HCT116 (cell line): ENCODE measurements at regions not wholly inside any gene's neighbourhood (a gene's known extent, or its start where the extent isn't known, plus 50 kb on each side); places are given as distances from the start of the nearest gene placed in this dataset.

Experiments
- ATAC-seq: fragments of 200-7000 bp; cut with Tn5 transposase; 2 replicates; pipeline ENCODE4 v1.9.1; 2020; ENCODE audit warnings: mild to moderate bottlenecking, moderate library complexity
- BruUV-seq: library from RNA; stranded (reverse); fragments of 400-500 nt; replicated peaks from 2 replicates; lab custom pipeline; 2021; lab: Mats Ljungman, UMichigan
- CTCF ChIA-PET: fragments of 300-600 bp; sonication (Branson Sonifier 250); formaldehyde crosslinking; loops from one replicate; lab custom pipeline; 2021; ENCODE audit warnings: antibody characterized with exemption; lab: Charles Lee
- POLR2A ChIA-PET: fragments of 300-600, 350-600 bp; sonication (Branson Sonifier 250); formaldehyde crosslinking; loops from one replicate; lab custom pipeline; 2021; ENCODE audit warnings: antibody characterized with exemption; lab: Charles Lee
- RAD21 ChIA-PET, 2 experiments: fragments of 300-600 bp; sonication (Branson Sonifier 250); formaldehyde crosslinking; loops; one replicate each; lab custom pipeline; 2023; ENCODE audit warnings: low total read pairs in 2 of 2; ENCODE audit not compliant: uncharacterized antibody in 2 of 2, unreplicated experiment in 2 of 2, low non-redundant PET in 1 of 2; lab: Charles Lee
- DNase-seq: peaks from one replicate; pipeline ENCODE4 v3.0.0-alpha.2; 2010; ENCODE audit warnings: low read depth, low spot score
- H2AFZ ChIP-seq: fragments of 200-600 bp; shearing (Covaris generic), sonication (generic); 2 replicates; pipeline ENCODE4 v1.6.1; 2017; ENCODE audit warnings: low read depth, mixed run types, mixed read lengths, antibody characterized with exemption, low read length; ENCODE audit not compliant: poor library complexity, severe bottlenecking
- H3K27ac ChIP-seq: 2 replicates; pipeline ENCODE4 v1.5.1; 2012; ENCODE audit warnings: low read depth, low read length
- H3K27me3 ChIP-seq: fragments of 200-600 bp; sonication (generic); 2 replicates; pipeline ENCODE4 v1.6.1; 2016; ENCODE audit warnings: mixed run types, low read length, mixed read lengths; ENCODE audit not compliant: insufficient read depth
- H3K36me3 ChIP-seq, 2 experiments: fragments of 200-500 bp in 1 of 2; fragments of 200-600 bp in 1 of 2; sonication (Bioruptor generic) in 1 of 2; sonication (generic) in 1 of 2; 2 replicates each; pipeline versions ENCODE4 v1.5.1 to v1.6.1; 2014 to 2016; ENCODE audit warnings: low read length in 2 of 2, inconsistent platforms in 1 of 2, mixed read lengths in 1 of 2, mixed run types in 1 of 2; ENCODE audit not compliant: insufficient read depth in 2 of 2, control insufficient read depth in 1 of 2
- H3K4me1 ChIP-seq, 2 experiments: fragments of 200-600 bp in 1 of 2; sonication (generic) in 1 of 2; 2 replicates each; pipeline versions ENCODE4 v1.5.1 to v1.6.1; 2012 to 2017; ENCODE audit warnings: low read length in 2 of 2, inconsistent platforms in 1 of 2, mild to moderate bottlenecking in 1 of 2, mixed read lengths in 1 of 2, mixed run types in 1 of 2, moderate library complexity in 1 of 2; ENCODE audit not compliant: insufficient read depth in 2 of 2, control insufficient read depth in 1 of 2
- H3K4me2 ChIP-seq: fragments of 200-600 bp; sonication (generic); 2 replicates; pipeline ENCODE4 v1.6.1; 2017; ENCODE audit warnings: mixed run types, low read length, mixed read lengths
- H3K4me3 ChIP-seq, 2 experiments: fragments of 200-600 bp in 1 of 2; sonication (generic) in 1 of 2; replicated peaks in 1 of 2; 2 replicates each; pipeline ENCODE4 v1.5.1; 2011 to 2016; ENCODE audit warnings: low read length in 2 of 2, control low read depth in 1 of 2, low read depth in 1 of 2, mild to moderate bottlenecking in 1 of 2, mixed read lengths in 1 of 2, mixed run types in 1 of 2
- H3K79me2 ChIP-seq: fragments of 200-600 bp; sonication (generic); 2 replicates; pipeline ENCODE4 v1.6.1; 2017; ENCODE audit warnings: mild to moderate bottlenecking, mixed run types, low read length, moderate library complexity, mixed read lengths; ENCODE audit not compliant: insufficient read depth
- H3K9ac ChIP-seq: fragments of 200-600 bp; sonication (generic); 2 replicates; pipeline ENCODE4 v1.6.1; 2016; ENCODE audit warnings: low read length, mixed read lengths
- H3K9me2 ChIP-seq: fragments of 200-600 bp; sonication (generic), shearing (Covaris generic); 2 replicates; pipeline ENCODE4 v1.6.1; 2017; ENCODE audit warnings: mixed run types, mild to moderate bottlenecking, moderate library complexity; ENCODE audit not compliant: insufficient read depth
- H3K9me3 ChIP-seq, 2 experiments: fragments of 200-500 bp in 1 of 2; fragments of 200-600 bp in 1 of 2; sonication (Bioruptor generic) in 1 of 2; sonication (generic) in 1 of 2; 2 replicates each; pipeline ENCODE4 v1.6.1; 2014 to 2017; ENCODE audit warnings: low read length in 2 of 2, mixed read lengths in 2 of 2, inconsistent platforms in 1 of 2, low read depth in 1 of 2, mild to moderate bottlenecking in 1 of 2, mixed run types in 1 of 2, moderate library complexity in 1 of 2; ENCODE audit not compliant: control insufficient read depth in 1 of 2, insufficient read depth in 1 of 2
- H4K20me1 ChIP-seq: fragments of 200-600 bp; sonication (generic), shearing (Covaris generic); 2 replicates; pipeline ENCODE4 v1.6.1; 2017; ENCODE audit warnings: mixed run types, mild to moderate bottlenecking, moderate library complexity; ENCODE audit not compliant: insufficient read depth
- CBX3 ChIP-seq: IDR thresholded peaks from 2 replicates; pipeline ENCODE4 v1.6.1; 2012; ENCODE audit warnings: low read depth
- CTCF ChIP-seq, 3 experiments: fragments of 200-600 bp in 1 of 3; sonication (generic) in 1 of 3; IDR thresholded peaks in 2 of 3; conservative IDR thresholded peaks in 1 of 3; 2 replicates each; pipeline ENCODE4 v1.5.1; 2012 to 2017; ENCODE audit warnings: low read depth in 2 of 3, low read length in 2 of 3, antibody characterized with exemption in 1 of 3, borderline replicate concordance in 1 of 3, control low read depth in 1 of 3, mild to moderate bottlenecking in 1 of 3, mixed read lengths in 1 of 3, mixed run types in 1 of 3, moderate library complexity in 1 of 3; ENCODE audit not compliant: insufficient read depth in 1 of 3
- ELF1 ChIP-seq: IDR thresholded peaks from 2 replicates; pipeline ENCODE4 v1.6.1; 2012; ENCODE audit warnings: low read depth, borderline replicate concordance
- JUND ChIP-seq: IDR thresholded peaks from 2 replicates; pipeline ENCODE4 v1.6.1; 2012
- RAD21 ChIP-seq: IDR thresholded peaks from 2 replicates; pipeline ENCODE4 v1.6.1; 2012; ENCODE audit warnings: low read depth, mild to moderate bottlenecking
- SRF ChIP-seq: IDR thresholded peaks from 2 replicates; pipeline ENCODE4 v1.6.1; 2012; ENCODE audit warnings: low read depth
- TCF7L2 ChIP-seq: IDR thresholded peaks from 2 replicates; pipeline ENCODE4 v1.7.0; 2011; ENCODE audit warnings: borderline replicate concordance, inconsistent platforms; ENCODE audit not compliant: insufficient read depth, insufficient read length; ENCODE audit errors: extremely low read depth
- ZBTB33 ChIP-seq: IDR thresholded peaks from 2 replicates; pipeline ENCODE4 v1.6.1; 2011; ENCODE audit warnings: mild to moderate bottlenecking, low read length, moderate library complexity; ENCODE audit not compliant: insufficient replicate concordance; ENCODE audit errors: extremely low read depth
- intact Hi-C: fragments of 100-400 bp; cut with micrococcal nuclease; formaldehyde crosslinking; loops from 2 replicates; pipeline ENCODE4 v1.10.0; 2022

GRCh38 chr4:81694176-81694913 lies 222.6 kb upstream of the RASGEF1B start:
- H3K36me3 ChIP-seq, result no peaks in the 10 kb centered on the region
- no peak overlapping the region for H3K4me3 ChIP-seq
- CTCF ChIA-PET, result no interaction called here
- H4K20me1 ChIP-seq, result no peaks in the 10 kb centered on the region
- no peak overlapping the region for H2AFZ ChIP-seq
- peaks cover 33% of the 10 kb centered on the region for H3K27me3 ChIP-seq
- H3K9me3 ChIP-seq, result no peaks in the 10 kb centered on the region
- no peaks in the 10 kb centered on the region for H3K79me2 ChIP-seq
- no peaks in the 10 kb centered on the region for H3K4me1 ChIP-seq
- no peak for TF ChIP-seq CBX3
- TF ChIP-seq RAD21, result no peak
- TF ChIP-seq ELF1, result no peak
- no peak for TF ChIP-seq CTCF (IDR thresholded peaks at IDR 0.05 in 2 of 3, conservative IDR thresholded peaks at IDR 0.05 in 1 of 3; ENCODE audit: borderline replicate concordance in 1 of 3, insufficient read depth in 1 of 3, low read depth in 2 of 3, low read length in 2 of 3)
- TF ChIP-seq JUND, result no peak
- no peak for TF ChIP-seq SRF
- TF ChIP-seq TCF7L2, result no peak
- TF ChIP-seq, all 23 proteins: peak for 0
- no peak overlapping the region for H3K4me2 ChIP-seq
- no peak overlapping the region for H3K9ac ChIP-seq
- ChIA-PET RAD21 (no interaction called here), POLR2A (no interaction called here)
- no peak for ATAC-seq
- BruUV-seq, result no TSS peak
- H3K9me2 ChIP-seq, result no peaks in the 10 kb centered on the region
- no peak for DNase-seq
- no peak overlapping the region for H3K27ac ChIP-seq
- intact Hi-C loops, result no loop called here

- POLR2A ChIA-PET, result no interaction called here
- Histone ChIP-seq H3K9me3 (no peaks in the 10 kb centered on the region), H3K4me2 (no peak overlapping the region), H2AFZ (no peak overlapping the region), H3K9me2 (no peaks in the 10 kb centered on the region), H3K4me1 (no peaks in the 10 kb centered on the region), H4K20me1 (no peaks in the 10 kb centered on the region), H3K27ac (no peak overlapping the region), H3K4me3 (no peak overlapping the region), H3K79me2 (no peaks in the 10 kb centered on the region), H3K36me3 (no peaks in the 10 kb centered on the region), H3K27me3 (peaks cover 37% of the 10 kb centered on the region), H3K9ac (no peak overlapping the region)
- intact Hi-C loops, result no loop called here
- ATAC-seq, result no peak
- BruUV-seq, result no TSS peak
- CTCF ChIA-PET, result no interaction called here
- TF ChIP-seq ZBTB33 (no peak), TCF7L2 (no peak)
- RAD21 ChIA-PET, result no interaction called here
- no peak for DNase-seq
Measured at GRCh38 chr4:81690871-81691270, 219.2 kb upstream of the RASGEF1B start.
